HEK293T (cell line): ENCODE measurements at regions not wholly inside any gene's neighbourhood (a gene's known extent, or its start where the extent isn't known, plus 50 kb on each side); places are given as distances from the start of the nearest gene placed in this dataset.

Experiments
- BHLHE40 ChIP-seq: fragments of 450-650 bp; IDR thresholded peaks from 2 replicates; pipeline ENCODE4 v1.6.1; 2016; ENCODE audit warnings: mild to moderate bottlenecking, moderate library complexity, borderline replicate concordance
- ELF4 ChIP-seq: fragments of 450-650 bp; IDR thresholded peaks from 2 replicates; pipeline ENCODE4 v1.6.1; 2017; ENCODE audit warnings: antibody characterized with exemption
- FOXA1 ChIP-seq: fragments of 450-650 bp; IDR thresholded peaks from 2 replicates; pipeline ENCODE4 v1.6.1; 2016; ENCODE audit warnings: mild to moderate bottlenecking
- FOXK2 ChIP-seq: fragments of 450-650 bp; IDR thresholded peaks from 2 replicates; pipeline ENCODE4 v1.6.1; 2016; ENCODE audit warnings: mild to moderate bottlenecking
- FOXM1 ChIP-seq: fragments of 450-650 bp; IDR thresholded peaks from 2 replicates; pipeline ENCODE4 v1.6.1; 2017; ENCODE audit warnings: mild to moderate bottlenecking, borderline replicate concordance
- L3MBTL2 ChIP-seq: fragments of 450-650 bp; conservative IDR thresholded peaks from 2 replicates; pipeline ENCODE4 v1.6.1; 2016; ENCODE audit warnings: mild to moderate bottlenecking
- LEF1 ChIP-seq: fragments of 450-650 bp; IDR thresholded peaks from 2 replicates; pipeline ENCODE4 v1.6.1; 2017; ENCODE audit warnings: mild to moderate bottlenecking, borderline replicate concordance
- NFRKB ChIP-seq: fragments of 450-650 bp; IDR thresholded peaks from 2 replicates; pipeline ENCODE4 v1.6.1; 2016; ENCODE audit warnings: mild to moderate bottlenecking, moderate library complexity
- SUZ12 ChIP-seq: fragments of 450-650 bp; IDR thresholded peaks from 2 replicates; pipeline ENCODE4 v1.6.1; 2016; ENCODE audit warnings: mild to moderate bottlenecking
- TARDBP ChIP-seq: fragments of 450-650 bp; IDR thresholded peaks from 2 replicates; pipeline ENCODE4 v1.6.1; 2016
- ZNF384 ChIP-seq: fragments of 450-650 bp; IDR thresholded peaks from 2 replicates; pipeline ENCODE4 v1.6.1; 2016
- TF ChIP-seq, protein P1 (sequence below): fragments of 450-650 bp; IDR thresholded peaks from 2 replicates; pipeline ENCODE4 v1.6.1; 2016

DNA sequence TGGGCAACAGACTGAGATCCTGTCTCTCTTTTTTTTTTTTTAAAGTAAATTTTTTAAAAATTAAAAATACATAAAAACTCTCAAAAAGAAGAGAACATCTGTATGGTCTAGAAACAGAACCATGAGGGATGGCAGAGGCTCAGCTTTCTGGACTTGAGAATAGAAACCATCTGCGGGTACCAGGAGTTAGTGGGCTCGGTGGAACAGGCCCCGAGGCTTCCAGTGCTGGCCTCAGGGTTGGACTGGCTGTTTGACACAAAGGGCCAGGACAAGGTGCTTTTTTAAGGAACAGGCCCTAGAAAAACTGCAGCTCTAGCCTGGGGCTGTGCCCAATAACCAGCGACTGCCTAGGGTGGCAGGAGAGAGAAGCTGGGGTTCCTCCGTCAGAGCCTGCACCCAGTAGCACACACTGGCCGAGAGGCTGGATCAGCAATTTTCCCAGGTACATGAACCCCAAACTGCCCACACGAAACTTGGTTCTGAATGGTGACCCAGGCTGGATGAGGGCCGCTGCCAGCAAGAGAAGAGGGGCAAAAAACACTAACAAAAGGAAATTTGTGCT, 131.0 kb upstream of the OLIG3 start:
- TF ChIP-seq TARDBP (no peak), LEF1 (no peak), FOXK2 (no peak), FOXA1 (no peak), NFRKB (no peak), ZNF384 (no peak), BHLHE40 (no peak), SUZ12 (no peak), L3MBTL2 (no peak), ELF4 (no peak), FOXM1 (no peak)
- TF ChIP-seq, protein P1, sequence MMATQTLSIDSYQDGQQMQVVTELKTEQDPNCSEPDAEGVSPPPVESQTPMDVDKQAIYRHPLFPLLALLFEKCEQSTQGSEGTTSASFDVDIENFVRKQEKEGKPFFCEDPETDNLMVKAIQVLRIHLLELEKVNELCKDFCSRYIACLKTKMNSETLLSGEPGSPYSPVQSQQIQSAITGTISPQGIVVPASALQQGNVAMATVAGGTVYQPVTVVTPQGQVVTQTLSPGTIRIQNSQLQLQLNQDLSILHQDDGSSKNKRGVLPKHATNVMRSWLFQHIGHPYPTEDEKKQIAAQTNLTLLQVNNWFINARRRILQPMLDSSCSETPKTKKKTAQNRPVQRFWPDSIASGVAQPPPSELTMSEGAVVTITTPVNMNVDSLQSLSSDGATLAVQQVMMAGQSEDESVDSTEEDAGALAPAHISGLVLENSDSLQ, result no peak
